ENCODE measurements at regions not wholly inside any gene's neighbourhood (a gene's known extent, or its start where the extent isn't known, plus 50 kb on each side); places are given as distances from the start of the nearest gene placed in this dataset.

- TF ChIP-seq, protein P1, sequence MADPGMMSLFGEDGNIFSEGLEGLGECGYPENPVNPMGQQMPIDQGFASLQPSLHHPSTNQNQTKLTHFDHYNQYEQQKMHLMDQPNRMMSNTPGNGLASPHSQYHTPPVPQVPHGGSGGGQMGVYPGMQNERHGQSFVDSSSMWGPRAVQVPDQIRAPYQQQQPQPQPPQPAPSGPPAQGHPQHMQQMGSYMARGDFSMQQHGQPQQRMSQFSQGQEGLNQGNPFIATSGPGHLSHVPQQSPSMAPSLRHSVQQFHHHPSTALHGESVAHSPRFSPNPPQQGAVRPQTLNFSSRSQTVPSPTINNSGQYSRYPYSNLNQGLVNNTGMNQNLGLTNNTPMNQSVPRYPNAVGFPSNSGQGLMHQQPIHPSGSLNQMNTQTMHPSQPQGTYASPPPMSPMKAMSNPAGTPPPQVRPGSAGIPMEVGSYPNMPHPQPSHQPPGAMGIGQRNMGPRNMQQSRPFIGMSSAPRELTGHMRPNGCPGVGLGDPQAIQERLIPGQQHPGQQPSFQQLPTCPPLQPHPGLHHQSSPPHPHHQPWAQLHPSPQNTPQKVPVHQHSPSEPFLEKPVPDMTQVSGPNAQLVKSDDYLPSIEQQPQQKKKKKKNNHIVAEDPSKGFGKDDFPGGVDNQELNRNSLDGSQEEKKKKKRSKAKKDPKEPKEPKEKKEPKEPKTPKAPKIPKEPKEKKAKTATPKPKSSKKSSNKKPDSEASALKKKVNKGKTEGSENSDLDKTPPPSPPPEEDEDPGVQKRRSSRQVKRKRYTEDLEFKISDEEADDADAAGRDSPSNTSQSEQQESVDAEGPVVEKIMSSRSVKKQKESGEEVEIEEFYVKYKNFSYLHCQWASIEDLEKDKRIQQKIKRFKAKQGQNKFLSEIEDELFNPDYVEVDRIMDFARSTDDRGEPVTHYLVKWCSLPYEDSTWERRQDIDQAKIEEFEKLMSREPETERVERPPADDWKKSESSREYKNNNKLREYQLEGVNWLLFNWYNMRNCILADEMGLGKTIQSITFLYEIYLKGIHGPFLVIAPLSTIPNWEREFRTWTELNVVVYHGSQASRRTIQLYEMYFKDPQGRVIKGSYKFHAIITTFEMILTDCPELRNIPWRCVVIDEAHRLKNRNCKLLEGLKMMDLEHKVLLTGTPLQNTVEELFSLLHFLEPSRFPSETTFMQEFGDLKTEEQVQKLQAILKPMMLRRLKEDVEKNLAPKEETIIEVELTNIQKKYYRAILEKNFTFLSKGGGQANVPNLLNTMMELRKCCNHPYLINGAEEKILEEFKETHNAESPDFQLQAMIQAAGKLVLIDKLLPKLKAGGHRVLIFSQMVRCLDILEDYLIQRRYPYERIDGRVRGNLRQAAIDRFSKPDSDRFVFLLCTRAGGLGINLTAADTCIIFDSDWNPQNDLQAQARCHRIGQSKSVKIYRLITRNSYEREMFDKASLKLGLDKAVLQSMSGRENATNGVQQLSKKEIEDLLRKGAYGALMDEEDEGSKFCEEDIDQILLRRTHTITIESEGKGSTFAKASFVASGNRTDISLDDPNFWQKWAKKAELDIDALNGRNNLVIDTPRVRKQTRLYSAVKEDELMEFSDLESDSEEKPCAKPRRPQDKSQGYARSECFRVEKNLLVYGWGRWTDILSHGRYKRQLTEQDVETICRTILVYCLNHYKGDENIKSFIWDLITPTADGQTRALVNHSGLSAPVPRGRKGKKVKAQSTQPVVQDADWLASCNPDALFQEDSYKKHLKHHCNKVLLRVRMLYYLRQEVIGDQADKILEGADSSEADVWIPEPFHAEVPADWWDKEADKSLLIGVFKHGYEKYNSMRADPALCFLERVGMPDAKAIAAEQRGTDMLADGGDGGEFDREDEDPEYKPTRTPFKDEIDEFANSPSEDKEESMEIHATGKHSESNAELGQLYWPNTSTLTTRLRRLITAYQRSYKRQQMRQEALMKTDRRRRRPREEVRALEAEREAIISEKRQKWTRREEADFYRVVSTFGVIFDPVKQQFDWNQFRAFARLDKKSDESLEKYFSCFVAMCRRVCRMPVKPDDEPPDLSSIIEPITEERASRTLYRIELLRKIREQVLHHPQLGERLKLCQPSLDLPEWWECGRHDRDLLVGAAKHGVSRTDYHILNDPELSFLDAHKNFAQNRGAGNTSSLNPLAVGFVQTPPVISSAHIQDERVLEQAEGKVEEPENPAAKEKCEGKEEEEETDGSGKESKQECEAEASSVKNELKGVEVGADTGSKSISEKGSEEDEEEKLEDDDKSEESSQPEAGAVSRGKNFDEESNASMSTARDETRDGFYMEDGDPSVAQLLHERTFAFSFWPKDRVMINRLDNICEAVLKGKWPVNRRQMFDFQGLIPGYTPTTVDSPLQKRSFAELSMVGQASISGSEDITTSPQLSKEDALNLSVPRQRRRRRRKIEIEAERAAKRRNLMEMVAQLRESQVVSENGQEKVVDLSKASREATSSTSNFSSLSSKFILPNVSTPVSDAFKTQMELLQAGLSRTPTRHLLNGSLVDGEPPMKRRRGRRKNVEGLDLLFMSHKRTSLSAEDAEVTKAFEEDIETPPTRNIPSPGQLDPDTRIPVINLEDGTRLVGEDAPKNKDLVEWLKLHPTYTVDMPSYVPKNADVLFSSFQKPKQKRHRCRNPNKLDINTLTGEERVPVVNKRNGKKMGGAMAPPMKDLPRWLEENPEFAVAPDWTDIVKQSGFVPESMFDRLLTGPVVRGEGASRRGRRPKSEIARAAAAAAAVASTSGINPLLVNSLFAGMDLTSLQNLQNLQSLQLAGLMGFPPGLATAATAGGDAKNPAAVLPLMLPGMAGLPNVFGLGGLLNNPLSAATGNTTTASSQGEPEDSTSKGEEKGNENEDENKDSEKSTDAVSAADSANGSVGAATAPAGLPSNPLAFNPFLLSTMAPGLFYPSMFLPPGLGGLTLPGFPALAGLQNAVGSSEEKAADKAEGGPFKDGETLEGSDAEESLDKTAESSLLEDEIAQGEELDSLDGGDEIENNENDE (IDR thresholded peaks at IDR 0.05; ENCODE audit: insufficient replicate concordance, low read length) = no peak
- TF ChIP-seq HDAC2 (IDR thresholded peaks at IDR 0.05; ENCODE audit: borderline replicate concordance in 1 of 2, low read depth in 2 of 2, low read length in 2 of 2) = no peak
- no peak for TF ChIP-seq GTF2F1 (IDR thresholded peaks at IDR 0.05; ENCODE audit: borderline replicate concordance, low read depth, low read length)
Measured at GRCh38 chr3:103269287-103269686, 834.5 kb downstream of the ZPLD1 start (continued).
